M059J (cell line): ENCODE measurements at regions not wholly inside any gene's neighbourhood (a gene's known extent, or its start where the extent isn't known, plus 50 kb on each side); places are given as distances from the start of the nearest gene placed in this dataset.

Experiments used
- DNase-seq: peaks from one replicate; pipeline ENCODE4 v3.0.0-alpha.2; 2012; ENCODE audit warnings: low read depth

- DNase-seq = no peak
Observed at GRCh38 chr16:74232806-74233465, 63.7 kb upstream of the PSMD7 start.

GRCh38 chr16:74230126-74230525 is 66.5 kb upstream of the PSMD7 start:
- DNase-seq = no peak

GRCh38 chr16:74226338-74226954 is 70.2 kb upstream of the PSMD7 start:
- DNase-seq = no peak

GRCh38 chr16:74224828-74225612 is 71.6 kb upstream of the PSMD7 start:
- DNase-seq = peak; percentile 10

- no peak for DNase-seq
Observed at GRCh38 chr16:74221828-74222227, 74.8 kb upstream of the PSMD7 start.

GRCh38 chr16:74219706-74220105 is 76.9 kb upstream of the PSMD7 start:
- DNase-seq = no peak

GRCh38 chr16:74218871-74219270 is 77.7 kb upstream of the PSMD7 start:
- DNase-seq = no peak

- no peak for DNase-seq
Observed at GRCh38 chr16:74216319-74216718, 80.3 kb upstream of the PSMD7 start.

GRCh38 chr16:74215249-74215648 is 81.4 kb upstream of the PSMD7 start:
- no peak for DNase-seq

GRCh38 chr16:74213372-74213771 is 83.2 kb upstream of the PSMD7 start:
- no peak for DNase-seq

GRCh38 chr16:74210245-74210644 is 86.4 kb upstream of the PSMD7 start:
- DNase-seq = no peak

GRCh38 chr16:74202009-74202408 is 94.6 kb upstream of the PSMD7 start:
- no peak for DNase-seq

- no peak for DNase-seq
Observed at GRCh38 chr16:74201576-74201975, 95.0 kb upstream of the PSMD7 start.

GRCh38 chr16:74200921-74201320 is 95.7 kb upstream of the PSMD7 start:
- DNase-seq = no peak

- DNase-seq = no peak
Observed at GRCh38 chr16:74199842-74200124, 96.8 kb upstream of the PSMD7 start.

- DNase-seq = no peak
Observed at GRCh38 chr16:74199066-74199841, 97.4 kb upstream of the PSMD7 start.

- no peak for DNase-seq
Observed at GRCh38 chr16:74192281-74192797, 104.3 kb upstream of the PSMD7 start.

- DNase-seq = no peak
Observed at GRCh38 chr16:74190292-74190691, 106.3 kb upstream of the PSMD7 start.

GRCh38 chr16:74188856-74189255 is 107.8 kb upstream of the PSMD7 start:
- no peak for DNase-seq

GRCh38 chr16:74186561-74186971 is 110.0 kb upstream of the PSMD7 start:
- DNase-seq = no peak

- no peak for DNase-seq
Observed at GRCh38 chr16:74184839-74185238, 111.8 kb upstream of the PSMD7 start.
